ENCODE measurements at regions not wholly inside any gene's neighbourhood (a gene's known extent, or its start where the extent isn't known, plus 50 kb on each side); places are given as distances from the start of the nearest gene placed in this dataset.

DNA sequence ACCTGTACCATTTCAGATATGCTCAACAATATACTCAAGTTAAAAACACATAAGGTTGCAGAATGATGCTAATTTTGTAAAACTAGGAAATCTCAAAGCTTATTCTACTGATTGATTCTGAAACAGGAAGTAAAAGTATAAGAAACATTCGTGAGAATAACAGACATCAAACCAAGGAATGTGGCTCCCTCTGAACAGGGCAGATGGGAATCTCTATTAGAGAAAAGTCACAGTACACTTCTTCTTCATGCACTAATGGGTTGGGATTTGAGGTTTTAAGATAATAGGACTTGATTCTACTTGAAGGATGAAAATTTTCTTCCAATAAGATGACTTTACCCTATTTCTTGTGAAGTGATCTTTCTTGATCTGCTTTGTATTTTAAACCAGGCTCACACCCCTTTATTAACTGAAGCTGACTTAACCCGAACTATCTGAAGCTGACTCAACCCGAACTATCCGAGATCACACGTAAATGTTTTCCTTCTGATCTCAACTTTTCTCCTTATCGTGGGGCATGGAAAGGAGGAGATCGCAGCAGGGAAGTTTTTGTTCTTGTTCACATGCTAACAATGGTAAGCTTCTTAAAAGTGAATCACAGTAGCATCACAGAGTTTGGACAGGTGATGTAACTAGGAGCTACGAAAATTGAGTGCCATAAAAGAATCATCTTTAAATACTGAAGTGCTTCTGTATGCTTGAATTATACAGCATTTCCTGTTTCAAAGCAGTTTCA, 363.1 kb upstream of the ZFP42 start (continued):
- TF ChIP-seq EGR1 (IDR thresholded peaks at IDR 0.05; ENCODE audit: borderline replicate concordance, low read depth, low read length), result no peak
- no peak for TF ChIP-seq CEBPB (IDR thresholded peaks at IDR 0.05; ENCODE audit: low read depth, low read length)
- no peak for TF ChIP-seq YY1 (IDR thresholded peaks at IDR 0.05; ENCODE audit: low read depth, low read length)

Measured in H1 (cell line).